ENCODE measurements at regions not wholly inside any gene's neighbourhood (a gene's known extent, or its start where the extent isn't known, plus 50 kb on each side); places are given as distances from the start of the nearest gene placed in this dataset.

- DNase-seq (no peak), FAIRE-seq (no peak)
- Histone ChIP-seq H3K27me3 (ENCODE audit: control insufficient read depth, insufficient read depth, low read length) (no peaks in the 10 kb centered on the region), H3K36me3 (ENCODE audit: control insufficient read depth in 2 of 3, insufficient read depth in 3 of 3, low read length in 3 of 3) (no peaks in the 10 kb centered on the region), H3K27ac (ENCODE audit: low read depth in 2 of 2, low read length in 2 of 2) (no peak overlapping the region), H3K9me3 (ENCODE audit: control insufficient read depth in 2 of 3, insufficient read depth in 1 of 3, low read length in 3 of 3) (no peaks in the 10 kb centered on the region), H3K4me1 (ENCODE audit: control insufficient read depth in 2 of 3, insufficient read depth in 2 of 3, low read depth in 1 of 3, low read length in 3 of 3) (no peaks in the 10 kb centered on the region), H3K4me3 (ENCODE audit: low read length in 3 of 3) (no peak overlapping the region), H3K9ac (ENCODE audit: low read length in 3 of 3) (no peak overlapping the region)
- TF ChIP-seq CTCF (IDR thresholded peaks at IDR 0.05; ENCODE audit: borderline replicate concordance, extremely low read depth, insufficient read depth): no peak
- intact Hi-C loops (cut with DNase I): no loop called here
Measured at GRCh38 chr4:27887646-27888045, 1027.0 kb downstream of the STIM2 start.

- no peak overlapping the region for H3K4me3 ChIP-seq (ENCODE audit: low read length in 3 of 3)
- DNase-seq (no peak), FAIRE-seq (no peak)
- H3K9me3 ChIP-seq (ENCODE audit: control insufficient read depth in 2 of 3, insufficient read depth in 1 of 3, low read length in 3 of 3): no peaks in the 10 kb centered on the region
- H3K9ac ChIP-seq (ENCODE audit: low read length in 3 of 3): no peak overlapping the region
- no peaks in the 10 kb centered on the region for H3K4me1 ChIP-seq (ENCODE audit: control insufficient read depth in 2 of 3, insufficient read depth in 2 of 3, low read depth in 1 of 3, low read length in 3 of 3)
- H3K36me3 ChIP-seq (ENCODE audit: control insufficient read depth in 2 of 3, insufficient read depth in 3 of 3, low read length in 3 of 3): no peaks in the 10 kb centered on the region
- H3K27me3 ChIP-seq (ENCODE audit: control insufficient read depth, insufficient read depth, low read length): no peaks in the 10 kb centered on the region
- intact Hi-C loops (cut with DNase I): no loop called here
- H3K27ac ChIP-seq (ENCODE audit: low read depth in 2 of 2, low read length in 2 of 2): no peak overlapping the region
- no peak for TF ChIP-seq CTCF (IDR thresholded peaks at IDR 0.05; ENCODE audit: borderline replicate concordance, extremely low read depth, insufficient read depth)
Measured at GRCh38 chr4:27888505-27888904, 1027.9 kb downstream of the STIM2 start.

GRCh38 chr4:27894951-27895350 lies 1034.3 kb downstream of the STIM2 start:
- no peak for TF ChIP-seq CTCF (IDR thresholded peaks at IDR 0.05; ENCODE audit: borderline replicate concordance, extremely low read depth, insufficient read depth)
- no peak for FAIRE-seq
- intact Hi-C loops (cut with DNase I): no loop called here
- no peak overlapping the region for H3K9ac ChIP-seq (ENCODE audit: low read length in 3 of 3)
- H3K9me3 ChIP-seq (ENCODE audit: control insufficient read depth in 2 of 3, insufficient read depth in 1 of 3, low read length in 3 of 3): no peaks in the 10 kb centered on the region
- H3K4me1 ChIP-seq (ENCODE audit: control insufficient read depth in 2 of 3, insufficient read depth in 2 of 3, low read depth in 1 of 3, low read length in 3 of 3): no peaks in the 10 kb centered on the region
- no peak overlapping the region for H3K27ac ChIP-seq (ENCODE audit: low read depth in 2 of 2, low read length in 2 of 2)
- H3K27me3 ChIP-seq (ENCODE audit: control insufficient read depth, insufficient read depth, low read length): no peaks in the 10 kb centered on the region
- DNase-seq: no peak
- H3K36me3 ChIP-seq (ENCODE audit: control insufficient read depth in 2 of 3, insufficient read depth in 3 of 3, low read length in 3 of 3): no peaks in the 10 kb centered on the region
- no peak overlapping the region for H3K4me3 ChIP-seq (ENCODE audit: low read length in 3 of 3)

GRCh38 chr4:27908356-27908755 lies 1047.7 kb downstream of the STIM2 start:
- H3K4me3 ChIP-seq (ENCODE audit: low read length in 3 of 3): no peak overlapping the region
- no peak for TF ChIP-seq CTCF (IDR thresholded peaks at IDR 0.05; ENCODE audit: borderline replicate concordance, extremely low read depth, insufficient read depth)
- intact Hi-C loops (cut with DNase I): no loop called here
- H3K4me1 ChIP-seq (ENCODE audit: control insufficient read depth in 2 of 3, insufficient read depth in 2 of 3, low read depth in 1 of 3, low read length in 3 of 3): no peaks in the 10 kb centered on the region
- no peaks in the 10 kb centered on the region for H3K9me3 ChIP-seq (ENCODE audit: control insufficient read depth in 2 of 3, insufficient read depth in 1 of 3, low read length in 3 of 3)
- DNase-seq: no peak
- no peak overlapping the region for H3K9ac ChIP-seq (ENCODE audit: low read length in 3 of 3)
- H3K27ac ChIP-seq (ENCODE audit: low read depth in 2 of 2, low read length in 2 of 2): no peak overlapping the region
- no peaks in the 10 kb centered on the region for H3K27me3 ChIP-seq (ENCODE audit: control insufficient read depth, insufficient read depth, low read length)
- FAIRE-seq: no peak
- no peaks in the 10 kb centered on the region for H3K36me3 ChIP-seq (ENCODE audit: control insufficient read depth in 2 of 3, insufficient read depth in 3 of 3, low read length in 3 of 3)
